Type B pancreatic cell (in vitro differentiated cells): ENCODE measurements at regions not wholly inside any gene's neighbourhood (a gene's known extent, or its start where the extent isn't known, plus 50 kb on each side); places are given as distances from the start of the nearest gene placed in this dataset.
A peak's percentile ranks its signal among the peaks of the same experiment; 100 is the strongest.
"Not testable (repeated sequence)": the region's sequence is repeated elsewhere in the genome, so short reads cannot be mapped to it uniquely, and the experiment has no call there.

ENCODE experiments used
- DNase-seq: peaks from one replicate; pipeline ENCODE4 v3.0.0; 2021; ENCODE audit warnings: mixed read lengths; ENCODE audit not compliant: unreplicated experiment; ENCODE audit errors: extremely low spot score
- H3K27ac Mint-ChIP-seq: 2 replicates; pipeline ENCODE4 v1.8.0; 2021; ENCODE audit warnings: mild to moderate bottlenecking, mixed read lengths
- H3K27me3 Mint-ChIP-seq: 2 replicates; pipeline ENCODE4 v1.8.0; 2021; ENCODE audit warnings: mixed read lengths
- H3K36me3 Mint-ChIP-seq: 2 replicates; pipeline ENCODE4 v1.8.0; 2021; ENCODE audit warnings: mixed read lengths
- H3K4me1 Mint-ChIP-seq: one replicate; pipeline ENCODE4 v1.8.0; 2021; ENCODE audit warnings: mixed read lengths; ENCODE audit not compliant: unreplicated experiment
- H3K4me3 Mint-ChIP-seq: 2 replicates; pipeline ENCODE4 v1.8.0; 2021; ENCODE audit warnings: mild to moderate bottlenecking, mixed read lengths
- H3K9me3 Mint-ChIP-seq: 2 replicates; pipeline ENCODE4 v1.8.0; 2021; ENCODE audit warnings: mixed read lengths
- CTCF ChIP-seq: fragments of 200-600 bp; sonication (generic); conservative IDR thresholded peaks from 2 replicates; pipeline ENCODE4 v1.5.0; 2021; ENCODE audit warnings: antibody characterized with exemption, mild to moderate bottlenecking

- TF ChIP-seq CTCF, result no peak
Measured at GRCh38 chr4:127256500-127256899, 376.3 kb upstream of the INTU start.

DNA sequence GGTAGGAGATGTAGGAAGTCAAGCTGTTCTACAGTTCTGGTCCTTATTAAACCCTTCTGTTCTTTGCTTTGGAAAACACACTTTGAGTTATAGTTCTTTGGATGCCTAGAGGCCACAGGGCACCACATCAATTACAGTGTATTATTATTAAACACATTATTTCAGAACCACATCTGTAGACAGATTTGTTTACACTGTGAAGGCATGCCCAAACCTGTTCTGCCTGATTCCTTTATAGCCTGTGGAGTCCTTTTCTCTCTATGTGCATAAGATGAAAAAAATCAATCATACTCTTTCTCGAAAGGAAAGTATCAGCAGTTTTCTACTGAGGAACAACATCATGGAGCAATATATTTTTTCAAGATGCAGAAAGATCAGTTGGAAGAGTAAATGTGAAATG is 371.3 kb upstream of the INTU start:
- peaks cover 12% of the 10 kb centered on the region for H3K4me1 Mint-ChIP-seq
- peak overlapping the region; percentile 30 for H3K4me3 Mint-ChIP-seq
- H3K27me3 Mint-ChIP-seq, result no peaks in the 10 kb centered on the region
- peaks cover 5% of the 10 kb centered on the region for H3K9me3 Mint-ChIP-seq
- H3K36me3 Mint-ChIP-seq, result no peaks in the 10 kb centered on the region
- TF ChIP-seq CTCF, result no peak
- H3K27ac Mint-ChIP-seq, result peak overlapping the region; percentile 3
- DNase-seq, result no peak

More at GRCh38 chr4:127256500-127256899, 376.3 kb upstream of the INTU start:
- no peak for DNase-seq
- Mint-ChIP-seq H3K9me3 (peaks cover 2% of the 10 kb centered on the region), H3K27me3 (no peaks in the 10 kb centered on the region), H3K4me1 (peaks cover 8% of the 10 kb centered on the region), H3K27ac (no peak overlapping the region), H3K4me3 (no peak overlapping the region), H3K36me3 (no peaks in the 10 kb centered on the region)

DNA sequence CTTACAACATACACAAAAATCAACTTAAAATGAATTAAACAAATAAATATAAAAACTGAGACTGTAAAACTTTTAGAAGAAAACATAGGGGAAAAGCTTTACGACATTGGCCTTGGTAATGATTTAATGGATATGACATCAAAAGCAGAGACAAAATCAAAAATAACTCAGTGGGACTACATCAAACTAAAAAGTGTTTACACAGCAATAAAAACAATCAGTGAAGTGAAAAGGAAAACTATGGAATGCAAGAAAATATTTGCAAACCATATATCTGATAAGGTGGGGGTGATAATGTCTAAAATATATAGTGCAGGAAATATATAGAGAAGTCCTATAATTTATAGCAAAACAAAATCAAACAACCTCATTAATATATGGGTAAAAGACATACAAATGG is 364.4 kb upstream of the INTU start:
- no peaks in the 10 kb centered on the region for H3K4me1 Mint-ChIP-seq
- TF ChIP-seq CTCF, result no peak
- DNase-seq, result no peak
- peaks cover 9% of the 10 kb centered on the region for H3K9me3 Mint-ChIP-seq
- no peak overlapping the region for H3K27ac Mint-ChIP-seq
- no peaks in the 10 kb centered on the region for H3K27me3 Mint-ChIP-seq
- H3K36me3 Mint-ChIP-seq, result no peaks in the 10 kb centered on the region
- H3K4me3 Mint-ChIP-seq, result no peak overlapping the region

GRCh38 chr4:127277023-127277422 is 355.7 kb upstream of the INTU start:
- not testable (repeated sequence) for H3K4me3 Mint-ChIP-seq, H3K36me3 Mint-ChIP-seq, H3K9me3 Mint-ChIP-seq

GRCh38 chr4:127284236-127284635 is 348.5 kb upstream of the INTU start:
- DNase-seq, result no peak
- Mint-ChIP-seq H3K36me3 (no peaks in the 10 kb centered on the region), H3K4me3 (no peak overlapping the region), H3K4me1 (no peaks in the 10 kb centered on the region), H3K9me3 (no peaks in the 10 kb centered on the region), H3K27me3 (no peaks in the 10 kb centered on the region), H3K27ac (no peak overlapping the region)
- no peak for TF ChIP-seq CTCF

More at GRCh38 chr4:127277023-127277422, 355.7 kb upstream of the INTU start:
- DNase-seq, H3K27ac Mint-ChIP-seq, H3K27me3 Mint-ChIP-seq, H3K4me1 Mint-ChIP-seq: not testable (repeated sequence)

DNA sequence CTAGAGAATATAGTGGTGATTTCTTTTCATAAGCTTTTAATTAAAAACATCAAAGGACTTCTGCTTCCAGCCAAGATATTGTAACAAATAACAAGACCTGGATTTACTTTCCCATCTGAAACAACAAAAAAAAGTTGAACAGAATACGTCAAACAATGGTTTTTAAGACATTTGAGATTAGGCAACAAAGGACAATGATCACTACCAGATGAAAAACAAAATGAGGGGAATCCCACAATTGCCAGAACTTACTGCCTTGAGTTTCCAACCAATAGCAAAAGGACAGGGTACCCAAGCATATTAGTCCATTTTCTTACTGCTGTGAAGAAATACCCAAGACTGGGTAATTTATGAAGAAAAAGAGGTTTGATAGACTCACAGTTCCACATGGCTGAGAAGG is 341.4 kb upstream of the INTU start:
- H3K27me3 Mint-ChIP-seq, result no peaks in the 10 kb centered on the region

More for the DNA sequence above, 341.4 kb upstream of the INTU start:
- H3K9me3 Mint-ChIP-seq, result peaks cover 19% of the 10 kb centered on the region
- no peak overlapping the region for H3K4me3 Mint-ChIP-seq
- no peaks in the 10 kb centered on the region for H3K4me1 Mint-ChIP-seq
- no peak for TF ChIP-seq CTCF
- peaks cover 3% of the 10 kb centered on the region for H3K36me3 Mint-ChIP-seq
- no peak overlapping the region for H3K27ac Mint-ChIP-seq
- DNase-seq, result no peak
